ENCODE measurements at regions not wholly inside any gene's neighbourhood (a gene's known extent, or its start where the extent isn't known, plus 50 kb on each side); places are given as distances from the start of the nearest gene placed in this dataset.

GRCh38 chr6:90401933-90402830 lies 105.5 kb upstream of the BACH2 start:
- peak; percentile 67 to 69 for DNase-seq

GRCh38 chr6:90399970-90400369 lies 103.3 kb upstream of the BACH2 start:
- DNase-seq: peak; percentile 56 to 62

- peak; percentile 85 to 87 for DNase-seq
Observed at GRCh38 chr6:90397929-90398674, 101.5 kb upstream of the BACH2 start.

- DNase-seq: no peak
Observed at GRCh38 chr6:90397047-90397446, 100.4 kb upstream of the BACH2 start.

- peak; percentile 77 to 82 for DNase-seq
Observed at GRCh38 chr6:90393232-90393884, 96.7 kb upstream of the BACH2 start.

GRCh38 chr6:90390379-90390778 lies 93.7 kb upstream of the BACH2 start:
- DNase-seq: no peak

GRCh38 chr6:90388395-90388794 lies 91.8 kb upstream of the BACH2 start:
- DNase-seq: peak; percentile 74 to 77

- no peak for DNase-seq
Observed at GRCh38 chr6:90387826-90388225, 91.2 kb upstream of the BACH2 start.

GRCh38 chr6:90387383-90387775 lies 90.7 kb upstream of the BACH2 start:
- no peak for DNase-seq

GRCh38 chr6:90386399-90387382 lies 90.0 kb upstream of the BACH2 start:
- DNase-seq: no peak

- no peak for DNase-seq
Observed at GRCh38 chr6:90385759-90386313, 89.2 kb upstream of the BACH2 start.

GRCh38 chr6:90384720-90385119 lies 88.1 kb upstream of the BACH2 start:
- DNase-seq: no peak

GRCh38 chr6:90383196-90383822 lies 86.7 kb upstream of the BACH2 start:
- no peak for DNase-seq

GRCh38 chr6:90382760-90383159 lies 86.1 kb upstream of the BACH2 start:
- DNase-seq: no peak

GRCh38 chr6:90375681-90376439 lies 79.2 kb upstream of the BACH2 start:
- no peak for DNase-seq

- no peak for DNase-seq
Observed at GRCh38 chr6:90374201-90374600, 77.6 kb upstream of the BACH2 start.

GRCh38 chr6:90372885-90373284 lies 76.2 kb upstream of the BACH2 start:
- DNase-seq: no peak

GRCh38 chr6:90372450-90372849 lies 75.8 kb upstream of the BACH2 start:
- no peak for DNase-seq

- DNase-seq: no peak
Observed at GRCh38 chr6:90370493-90370959, 73.9 kb upstream of the BACH2 start.

- DNase-seq: no peak
Observed at GRCh38 chr6:90369651-90370050, 73.0 kb upstream of the BACH2 start.
